ENCODE measurements at regions not wholly inside any gene's neighbourhood (a gene's known extent, or its start where the extent isn't known, plus 50 kb on each side); places are given as distances from the start of the nearest gene placed in this dataset.

GRCh38 chr13:112320303-112320702 is 55.9 kb upstream of the SPACA7 start:
- Mint-ChIP-seq H3K4me3 (ENCODE audit: unreplicated experiment) (no peak overlapping the region), H3K27me3 (ENCODE audit: low read depth, unreplicated experiment) (peaks cover 65% of the 10 kb centered on the region), H3K4me1 (ENCODE audit: low read depth, unreplicated experiment) (no peaks in the 10 kb centered on the region), H3K27ac (ENCODE audit: unreplicated experiment) (no peak overlapping the region), H3K36me3 (ENCODE audit: low read depth, unreplicated experiment) (peaks cover 2% of the 10 kb centered on the region), H3K9me3 (ENCODE audit: unreplicated experiment) (no peaks in the 10 kb centered on the region)
- Histone ChIP-seq H2AFZ (ENCODE audit: low read depth, low read length) (no peak overlapping the region), H3K4me3 (ENCODE audit: insufficient read depth, low read depth, low read length) (no peak overlapping the region), H3K36me3 (ENCODE audit: insufficient read depth, low read length) (no peaks in the 10 kb centered on the region), H3K9ac (ENCODE audit: low read length) (no peak overlapping the region), H3K27me3 (ENCODE audit: insufficient read depth, low read length) (no peaks in the 10 kb centered on the region), H3K79me2 (ENCODE audit: insufficient read depth, low read length) (no peaks in the 10 kb centered on the region), H3K27ac (ENCODE audit: low read depth, low read length) (no peak overlapping the region), H3K4me1 (ENCODE audit: insufficient read depth, low read length) (no peaks in the 10 kb centered on the region), H3K9me3 (ENCODE audit: insufficient read depth, low read depth, low read length) (peaks cover 23% of the 10 kb centered on the region), H4K20me1 (ENCODE audit: insufficient read depth, low read length) (no peaks in the 10 kb centered on the region), H3K4me2 (ENCODE audit: low read length) (no peak overlapping the region)
- FAIRE-seq (no peak), DNase-seq (ENCODE audit: low read depth) (no peak)
- no peak for TF ChIP-seq EZH2 (IDR thresholded peaks at IDR 0.05; ENCODE audit: insufficient read depth, low read length)

DNA sequence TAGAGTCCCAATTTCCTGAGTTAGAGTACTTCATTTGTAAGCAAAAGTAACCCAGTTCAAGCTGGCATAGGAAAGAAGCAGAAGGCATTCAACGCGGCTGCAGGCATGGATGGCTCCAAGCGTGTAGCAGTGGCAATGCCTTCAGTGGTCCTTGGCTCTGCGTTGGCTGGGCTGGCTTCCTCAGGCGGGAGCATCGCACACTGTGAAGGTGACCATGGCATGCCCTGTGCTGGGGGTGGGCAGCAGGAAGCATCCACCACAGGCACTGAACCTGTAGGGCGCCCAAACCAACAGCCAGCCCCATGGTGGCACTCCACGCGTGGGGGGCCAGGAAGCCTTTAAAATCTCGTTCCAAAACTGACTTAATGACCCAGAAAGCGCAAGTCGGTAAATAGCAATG is 53.6 kb upstream of the SPACA7 start:
- H3K9me3 ChIP-seq (ENCODE audit: insufficient read depth, low read depth, low read length), result peaks cover 21% of the 10 kb centered on the region
- Mint-ChIP-seq H3K4me1 (ENCODE audit: low read depth, unreplicated experiment) (peaks cover 3% of the 10 kb centered on the region), H3K27me3 (ENCODE audit: low read depth, unreplicated experiment) (peaks cover 55% of the 10 kb centered on the region), H3K9me3 (ENCODE audit: unreplicated experiment) (no peaks in the 10 kb centered on the region), H3K4me3 (ENCODE audit: unreplicated experiment) (no peak overlapping the region), H3K36me3 (ENCODE audit: low read depth, unreplicated experiment) (peaks cover 2% of the 10 kb centered on the region), H3K27ac (ENCODE audit: unreplicated experiment) (no peak overlapping the region)
- FAIRE-seq (no peak), DNase-seq (ENCODE audit: low read depth) (no peak)
- H3K27ac ChIP-seq (ENCODE audit: low read depth, low read length), result no peak overlapping the region
- H2AFZ ChIP-seq (ENCODE audit: low read depth, low read length), result no peak overlapping the region
- H3K4me3 ChIP-seq (ENCODE audit: insufficient read depth, low read depth, low read length), result no peak overlapping the region
- H3K79me2 ChIP-seq (ENCODE audit: insufficient read depth, low read length), result no peaks in the 10 kb centered on the region
- H3K9ac ChIP-seq (ENCODE audit: low read length), result no peak overlapping the region
- H3K4me1 ChIP-seq (ENCODE audit: insufficient read depth, low read length), result no peaks in the 10 kb centered on the region
- no peaks in the 10 kb centered on the region for H4K20me1 ChIP-seq (ENCODE audit: insufficient read depth, low read length)
- TF ChIP-seq EZH2 (IDR thresholded peaks at IDR 0.05; ENCODE audit: insufficient read depth, low read length), result no peak
- TF ChIP-seq CTCF (IDR thresholded peaks at IDR 0.05; ENCODE audit: insufficient read depth, low read depth, low read length), result no peak
- H3K4me2 ChIP-seq (ENCODE audit: low read length), result no peak overlapping the region
- no peaks in the 10 kb centered on the region for H3K36me3 ChIP-seq (ENCODE audit: insufficient read depth, low read length)
- H3K27me3 ChIP-seq (ENCODE audit: insufficient read depth, low read length), result no peaks in the 10 kb centered on the region

GRCh38 chr13:112324116-112324515 is 52.0 kb upstream of the SPACA7 start:
- no peaks in the 10 kb centered on the region for H3K79me2 ChIP-seq (ENCODE audit: insufficient read depth, low read length)
- H3K36me3 ChIP-seq (ENCODE audit: insufficient read depth, low read length), result no peaks in the 10 kb centered on the region
- Mint-ChIP-seq H3K27ac (ENCODE audit: unreplicated experiment) (no peak overlapping the region), H3K9me3 (ENCODE audit: unreplicated experiment) (peaks cover 2% of the 10 kb centered on the region), H3K4me3 (ENCODE audit: unreplicated experiment) (no peak overlapping the region), H3K4me1 (ENCODE audit: low read depth, unreplicated experiment) (peaks cover 3% of the 10 kb centered on the region), H3K27me3 (ENCODE audit: low read depth, unreplicated experiment) (peaks cover 66% of the 10 kb centered on the region), H3K36me3 (ENCODE audit: low read depth, unreplicated experiment) (no peaks in the 10 kb centered on the region)
- no peaks in the 10 kb centered on the region for H4K20me1 ChIP-seq (ENCODE audit: insufficient read depth, low read length)
- H3K27ac ChIP-seq (ENCODE audit: low read depth, low read length), result no peak overlapping the region
- no peak for DNase-seq (ENCODE audit: low read depth)
- H3K4me1 ChIP-seq (ENCODE audit: insufficient read depth, low read length), result no peaks in the 10 kb centered on the region
- H3K27me3 ChIP-seq (ENCODE audit: insufficient read depth, low read length), result no peaks in the 10 kb centered on the region
- H2AFZ ChIP-seq (ENCODE audit: low read depth, low read length), result no peak overlapping the region
- H3K4me3 ChIP-seq (ENCODE audit: insufficient read depth, low read depth, low read length), result no peak overlapping the region
- H3K4me2 ChIP-seq (ENCODE audit: low read length), result no peak overlapping the region
- TF ChIP-seq CTCF (IDR thresholded peaks at IDR 0.05; ENCODE audit: insufficient read depth, low read depth, low read length), result no peak
- no peak for TF ChIP-seq EZH2 (IDR thresholded peaks at IDR 0.05; ENCODE audit: insufficient read depth, low read length)
- H3K9ac ChIP-seq (ENCODE audit: low read length), result no peak overlapping the region
- no peak for FAIRE-seq
- H3K9me3 ChIP-seq (ENCODE audit: insufficient read depth, low read depth, low read length), result peaks cover 11% of the 10 kb centered on the region

Data from astrocyte (in vitro differentiated cells and primary cell).